Activated CD4-positive, alpha-beta T cell treated with anti-CD3 and anti-CD28 coated beads for 36 hours (primary cell): ENCODE measurements at regions not wholly inside any gene's neighbourhood (a gene's known extent, or its start where the extent isn't known, plus 50 kb on each side); places are given as distances from the start of the nearest gene placed in this dataset.

Experiments used
- ATAC-seq: fragments of 200-7000 bp; cut with Tn5 transposase; one replicate; pipeline ENCODE4 v1.10.0; 2021; ENCODE audit warnings: mild to moderate bottlenecking, moderate library complexity
- CTCF ChIA-PET: fragments of 350-600 bp; sonication (Branson Sonifier 250); formaldehyde crosslinking; loops from one replicate; lab custom pipeline; 2021; ENCODE audit warnings: antibody characterized with exemption; lab: Charles Lee
- POLR2A ChIA-PET: fragments of 350-600 bp; sonication (Branson Sonifier 250); formaldehyde crosslinking; loops from one replicate; lab custom pipeline; 2021; ENCODE audit warnings: antibody characterized with exemption, inconsistent platforms; lab: Charles Lee
- DNase-seq: peaks from one replicate; pipeline ENCODE4 v3.0.0-alpha.2; 2020
- H3K27ac Mint-ChIP-seq: one replicate; pipeline ENCODE4 v1.8.0; 2021; ENCODE audit warnings: mixed read lengths
- H3K27me3 Mint-ChIP-seq: one replicate; pipeline ENCODE4 v1.8.0; 2021; ENCODE audit warnings: mixed read lengths
- H3K36me3 Mint-ChIP-seq: one replicate; pipeline ENCODE4 v1.8.0; 2021; ENCODE audit warnings: low read depth, mixed read lengths
- H3K4me1 Mint-ChIP-seq: one replicate; pipeline ENCODE4 v1.8.0; 2021; ENCODE audit warnings: mixed read lengths
- H3K4me3 Mint-ChIP-seq: one replicate; pipeline ENCODE4 v1.8.0; 2021; ENCODE audit warnings: mild to moderate bottlenecking, moderate library complexity, mixed read lengths
- H3K9me3 Mint-ChIP-seq: one replicate; pipeline ENCODE4 v1.8.0; 2021; ENCODE audit warnings: low read depth, mixed read lengths
- intact Hi-C, 2 experiments: fragments of 100-400 bp; cut with DNase I in 1 of 2; cut with micrococcal nuclease in 1 of 2; formaldehyde crosslinking; loops; one replicate each; pipeline versions ENCODE4 v1.14.2 to v1.15.1; 2022 to 2024; cut with DNase I, micrococcal nuclease

DNA sequence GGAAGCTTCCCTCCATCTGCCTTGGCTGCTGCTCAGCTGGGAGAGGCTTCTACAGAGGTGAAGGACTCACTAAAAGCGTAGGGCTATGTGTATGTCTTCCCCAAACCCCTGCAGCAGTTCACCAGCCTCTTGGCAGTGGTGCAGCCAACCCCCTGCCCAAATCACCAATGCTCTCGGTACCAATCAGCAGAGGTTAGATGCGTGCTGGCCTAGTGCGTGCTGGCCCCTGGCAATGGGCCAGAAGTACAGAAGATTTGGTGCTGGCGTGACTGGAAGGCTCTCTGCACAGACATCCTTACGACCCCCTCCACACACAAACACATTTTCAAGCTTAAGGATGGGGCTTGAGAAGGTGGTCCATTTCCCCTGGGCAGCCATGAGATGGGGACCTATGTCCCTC is 79.0 kb downstream of the MRPL14 start:
- ATAC-seq: no peak
- intact Hi-C loops: no loop called here
- Mint-ChIP-seq H3K36me3 (no peaks in the 10 kb centered on the region), H3K27ac (no peak overlapping the region), H3K4me1 (peaks cover 6% of the 10 kb centered on the region), H3K9me3 (no peaks in the 10 kb centered on the region), H3K27me3 (no peaks in the 10 kb centered on the region), H3K4me3 (no peak overlapping the region)
- ChIA-PET CTCF (interaction anchor here (1.4 kb wide), 1 partner anchor 27 kb away, joined by 4 read pairs; no protein-coding TSS in a partner anchor), POLR2A (no interaction called here)
- DNase-seq: no peak

DNA sequence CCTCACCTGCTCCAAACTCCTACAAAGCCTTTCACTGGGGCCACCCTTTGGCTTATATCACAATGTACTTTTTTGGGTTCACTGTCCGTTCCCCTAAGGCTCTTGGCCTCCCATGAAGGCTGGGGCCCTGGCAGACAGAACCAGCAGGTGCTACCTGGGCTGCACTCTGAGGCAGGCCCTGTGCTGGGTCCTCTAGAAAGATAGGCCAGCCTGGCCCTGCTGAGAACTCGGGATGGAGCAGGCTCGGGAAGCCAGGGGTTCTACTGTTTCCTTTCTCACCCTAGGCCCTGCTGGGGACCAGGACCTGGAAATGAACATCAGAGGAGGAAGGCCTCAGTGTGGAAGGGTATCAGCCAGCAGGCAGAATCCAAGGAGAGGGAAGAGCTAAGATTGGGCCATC is 79.5 kb downstream of the MRPL14 start:
- H3K27ac Mint-ChIP-seq: no peak overlapping the region
- ATAC-seq: no peak
- ChIA-PET POLR2A (no interaction called here), CTCF (interaction anchor here (1.4 kb wide), 1 partner anchor 27 kb away, joined by 4 read pairs; no protein-coding TSS in a partner anchor)
- DNase-seq: no peak
- H3K9me3 Mint-ChIP-seq: no peaks in the 10 kb centered on the region
- no peaks in the 10 kb centered on the region for H3K36me3 Mint-ChIP-seq
- H3K4me3 Mint-ChIP-seq: no peak overlapping the region
- intact Hi-C loops: no loop called here
- H3K27me3 Mint-ChIP-seq: no peaks in the 10 kb centered on the region
- peaks cover 6% of the 10 kb centered on the region for H3K4me1 Mint-ChIP-seq

DNA sequence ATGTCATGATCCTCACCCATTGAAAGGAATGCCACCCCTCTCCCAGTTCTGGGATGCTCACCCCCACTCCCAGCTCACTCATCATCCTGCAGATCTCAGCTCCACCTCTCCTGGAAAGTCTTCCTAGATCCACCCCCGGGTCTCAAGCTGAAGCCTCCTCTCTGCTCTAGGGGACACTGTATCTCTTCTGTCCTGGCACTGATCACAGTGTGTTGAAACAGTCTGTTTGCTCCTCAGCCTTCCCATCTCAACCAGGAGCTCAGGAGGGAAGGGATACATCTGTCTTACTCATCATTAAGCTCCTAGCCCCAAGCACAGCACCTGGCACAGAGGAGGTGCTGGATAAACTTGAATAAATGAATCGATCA is 80.1 kb downstream of the MRPL14 start:
- intact Hi-C loops: no loop called here
- H3K9me3 Mint-ChIP-seq: no peaks in the 10 kb centered on the region
- H3K27me3 Mint-ChIP-seq: no peaks in the 10 kb centered on the region
- no peak overlapping the region for H3K27ac Mint-ChIP-seq
- no peaks in the 10 kb centered on the region for H3K36me3 Mint-ChIP-seq
- no peak overlapping the region for H3K4me3 Mint-ChIP-seq
- peaks cover 6% of the 10 kb centered on the region for H3K4me1 Mint-ChIP-seq
- ChIA-PET CTCF (no interaction called here), POLR2A (no interaction called here)
- DNase-seq (no peak), ATAC-seq (no peak)

DNA sequence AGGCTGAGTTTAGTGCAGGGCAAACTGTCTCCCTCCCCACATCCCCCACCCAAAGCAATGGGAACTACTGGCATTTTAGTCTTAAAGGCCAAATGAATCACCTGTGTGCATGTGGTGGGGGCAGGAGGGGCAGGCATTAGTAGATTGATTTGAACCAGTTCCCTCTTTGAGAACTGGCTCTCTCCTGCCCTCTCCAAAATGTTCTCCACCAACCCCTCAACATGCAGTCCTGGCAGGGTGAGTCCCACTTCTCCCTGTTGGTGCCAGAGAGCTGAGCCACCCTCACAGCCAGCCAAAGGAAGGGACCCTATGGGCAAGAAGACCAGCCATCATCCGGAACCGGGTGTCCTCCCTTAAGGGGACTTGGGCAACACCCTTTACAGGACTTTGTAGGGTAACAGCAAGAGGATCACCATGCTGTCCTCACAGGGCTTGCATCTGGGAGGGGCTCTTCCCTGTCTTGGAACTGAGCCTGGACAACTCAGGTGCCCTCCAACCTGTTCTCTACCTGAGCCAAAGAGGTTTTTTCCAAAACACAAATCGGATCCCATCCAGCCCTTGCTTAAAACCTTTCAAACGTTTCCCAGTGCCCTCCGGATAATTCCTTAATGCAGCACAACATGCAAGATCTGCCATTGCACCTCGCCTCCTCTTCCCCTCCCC is 80.6 kb downstream of the MRPL14 start:
- H3K27ac Mint-ChIP-seq: no peak overlapping the region
- CTCF ChIA-PET: no interaction called here
- DNase-seq: no peak

DNA sequence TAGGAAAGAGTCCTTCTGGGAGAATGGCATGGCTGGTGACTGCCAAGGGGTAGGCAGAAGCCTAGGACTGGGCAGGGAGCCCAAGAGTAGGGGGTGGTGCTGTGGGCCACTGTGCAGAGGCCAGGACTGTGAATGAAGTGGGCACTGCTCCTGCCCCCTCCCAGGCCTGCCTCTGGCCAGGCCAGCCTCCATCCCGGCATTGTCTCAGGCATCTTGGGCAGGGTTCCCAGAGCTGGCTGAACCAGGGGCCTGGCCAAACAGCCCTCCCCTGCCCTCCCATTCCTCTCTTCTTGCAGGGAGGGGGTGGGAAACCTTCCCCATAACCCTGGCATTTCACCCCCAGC is 81.6 kb downstream of the MRPL14 start:
- DNase-seq: no peak
- no peaks in the 10 kb centered on the region for H3K27me3 Mint-ChIP-seq
- ChIA-PET CTCF (no interaction called here), POLR2A (no interaction called here)
- intact Hi-C loops: no loop called here
- H3K9me3 Mint-ChIP-seq: no peaks in the 10 kb centered on the region
- no peaks in the 10 kb centered on the region for H3K36me3 Mint-ChIP-seq
- no peak for ATAC-seq
- no peak overlapping the region for H3K4me3 Mint-ChIP-seq
- no peak overlapping the region for H3K27ac Mint-ChIP-seq
- H3K4me1 Mint-ChIP-seq: peaks cover 14% of the 10 kb centered on the region

More for the DNA sequence above, 80.6 kb downstream of the MRPL14 start:
- no peaks in the 10 kb centered on the region for H3K36me3 Mint-ChIP-seq
- H3K4me3 Mint-ChIP-seq: no peak overlapping the region
- no peaks in the 10 kb centered on the region for H3K27me3 Mint-ChIP-seq
- intact Hi-C loops: no loop called here
- ATAC-seq: no peak
- POLR2A ChIA-PET: no interaction called here
- no peaks in the 10 kb centered on the region for H3K9me3 Mint-ChIP-seq
- peaks cover 10% of the 10 kb centered on the region for H3K4me1 Mint-ChIP-seq

DNA sequence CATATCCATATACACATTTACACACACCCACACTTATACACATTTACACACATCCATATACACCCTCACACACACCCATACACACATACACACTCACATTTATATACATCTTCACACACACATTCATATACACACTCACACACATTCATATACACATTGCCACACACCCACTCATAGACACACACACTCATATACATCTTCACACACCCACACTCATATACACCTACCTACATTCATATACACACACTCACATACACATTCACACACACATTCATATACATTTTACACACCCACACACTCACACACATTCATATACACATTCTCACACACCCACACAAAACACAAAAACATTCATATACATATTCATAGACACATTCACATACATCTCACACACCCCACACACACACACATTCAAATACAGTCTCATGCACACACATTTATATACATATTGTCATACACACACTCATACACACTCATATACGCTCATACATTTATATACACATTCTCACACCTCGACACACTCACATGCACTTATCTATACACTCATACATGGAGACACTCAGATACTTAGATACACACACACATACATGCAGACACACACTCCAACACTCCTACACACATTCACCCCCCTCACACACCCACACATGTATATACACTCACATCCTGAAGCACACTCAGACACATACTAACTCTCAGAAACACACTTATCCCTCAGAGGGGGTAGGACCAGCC is 82.1 kb downstream of the MRPL14 start:
- CTCF ChIA-PET: no interaction called here
- no peak for ATAC-seq
- Mint-ChIP-seq H3K4me1 (peaks cover 14% of the 10 kb centered on the region), H3K9me3 (no peaks in the 10 kb centered on the region), H3K36me3 (no peaks in the 10 kb centered on the region), H3K27ac (no peak overlapping the region), H3K4me3 (no peak overlapping the region), H3K27me3 (no peaks in the 10 kb centered on the region)
- intact Hi-C loops: no loop called here
- POLR2A ChIA-PET: no interaction called here
- no peak for DNase-seq

DNA sequence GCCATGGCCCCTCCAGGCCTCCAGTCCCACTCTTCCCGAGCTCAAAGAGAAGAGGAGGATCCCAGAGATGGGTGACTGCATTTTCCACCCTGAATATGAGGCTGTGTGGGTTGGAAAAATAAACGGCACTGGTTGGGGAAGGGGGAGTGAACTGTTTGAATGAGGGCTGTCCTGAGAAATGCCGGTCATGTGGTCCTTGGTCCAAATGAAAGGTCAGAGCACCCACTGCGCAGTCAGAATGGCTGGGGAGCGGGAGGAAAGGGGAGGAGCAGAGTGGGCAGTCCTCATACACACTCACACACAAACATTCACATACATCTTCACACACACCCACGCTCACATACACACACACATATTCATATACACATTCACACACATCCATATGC is 83.1 kb downstream of the MRPL14 start:
- CTCF ChIA-PET: no interaction called here

DNA sequence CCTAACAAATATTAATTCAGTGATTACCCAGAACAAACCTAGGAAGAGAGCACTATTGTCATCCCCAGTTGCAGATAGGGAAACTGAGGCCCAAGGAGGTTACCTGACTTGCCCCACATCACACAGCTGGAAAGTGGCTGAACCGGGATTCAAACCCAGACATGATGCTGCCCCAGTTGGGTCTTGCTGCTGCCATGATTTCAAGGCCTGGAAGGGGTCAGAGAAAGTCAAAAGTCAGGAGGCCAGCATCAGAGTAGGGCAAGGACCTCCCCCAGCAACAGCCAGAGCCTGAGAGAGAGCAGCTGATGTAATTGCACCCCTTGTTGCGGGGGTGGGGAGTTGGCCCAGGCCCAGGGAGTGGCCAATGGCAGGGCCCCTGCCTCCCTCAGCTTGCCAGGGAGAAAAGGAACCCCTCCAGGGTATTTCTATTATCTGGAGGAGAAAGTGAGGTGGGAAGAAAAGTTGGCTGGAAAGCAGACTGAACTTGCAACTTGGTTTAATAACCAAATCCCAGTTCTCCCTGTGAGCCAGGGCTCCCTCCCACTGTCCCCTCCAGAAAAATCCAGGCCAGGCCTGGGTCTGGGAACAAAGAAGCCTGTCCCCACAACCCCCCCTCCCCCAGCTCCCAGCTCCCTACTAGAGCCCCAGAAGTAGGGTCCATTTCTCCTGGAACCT is 83.6 kb downstream of the MRPL14 start:
- POLR2A ChIA-PET: no interaction called here
- no peaks in the 10 kb centered on the region for H3K9me3 Mint-ChIP-seq

More for the DNA sequence above, 83.1 kb downstream of the MRPL14 start:
- POLR2A ChIA-PET: no interaction called here
- intact Hi-C loops: no loop called here
- no peak for DNase-seq
- Mint-ChIP-seq H3K9me3 (no peaks in the 10 kb centered on the region), H3K4me1 (peaks cover 12% of the 10 kb centered on the region), H3K27ac (no peak overlapping the region), H3K4me3 (no peak overlapping the region), H3K27me3 (no peaks in the 10 kb centered on the region), H3K36me3 (no peaks in the 10 kb centered on the region)
- no peak for ATAC-seq

DNA sequence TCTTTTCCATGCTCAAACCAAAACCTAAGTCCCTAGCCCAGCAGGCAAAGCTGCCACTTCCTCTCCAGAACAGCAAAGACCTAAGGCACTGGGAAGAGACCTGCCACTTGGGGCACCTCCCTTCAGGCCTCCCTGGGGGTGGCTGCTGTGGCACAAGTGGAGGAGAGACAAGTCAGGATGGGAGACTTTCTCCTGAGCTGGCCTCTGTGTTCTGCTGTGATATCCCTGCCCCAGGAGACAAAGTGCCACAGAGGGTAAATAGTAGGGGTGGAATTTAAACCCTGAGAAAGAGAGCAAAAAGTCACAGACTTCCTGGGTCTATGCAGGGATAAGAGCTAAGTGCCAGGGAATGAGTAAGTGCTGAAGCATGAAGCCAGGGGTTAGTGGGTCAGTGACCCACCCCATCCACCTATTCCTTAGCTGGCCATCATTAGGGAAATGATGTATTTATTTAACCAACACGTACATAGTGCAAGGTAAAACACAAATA is 84.2 kb downstream of the MRPL14 start:
- H3K4me1 Mint-ChIP-seq: peaks cover 9% of the 10 kb centered on the region
- ChIA-PET CTCF (interaction anchor here (0.5 to 1.1 kb wide), 2 partner anchors 36 to 254 kb away, joined by 3 read pairs; no protein-coding TSS in a partner anchor), POLR2A (no interaction called here)
- no peak overlapping the region for H3K4me3 Mint-ChIP-seq
- no peak for DNase-seq
- peaks cover 2% of the 10 kb centered on the region for H3K27me3 Mint-ChIP-seq
- no peaks in the 10 kb centered on the region for H3K9me3 Mint-ChIP-seq
- ATAC-seq: no peak
- intact Hi-C loops: no loop called here
- no peak overlapping the region for H3K27ac Mint-ChIP-seq
- H3K36me3 Mint-ChIP-seq: no peaks in the 10 kb centered on the region

More for the DNA sequence above, 83.6 kb downstream of the MRPL14 start:
- Mint-ChIP-seq H3K27me3 (peaks cover 2% of the 10 kb centered on the region), H3K27ac (no peak overlapping the region), H3K4me1 (peaks cover 9% of the 10 kb centered on the region), H3K36me3 (no peaks in the 10 kb centered on the region), H3K4me3 (no peak overlapping the region)
- DNase-seq: peak; percentile 24
- no peak for ATAC-seq
- intact Hi-C loops: no loop called here
- CTCF ChIA-PET: interaction anchor here (1.1 kb wide), 1 partner anchor 35 kb away, joined by 3 read pairs; no protein-coding TSS in a partner anchor

DNA sequence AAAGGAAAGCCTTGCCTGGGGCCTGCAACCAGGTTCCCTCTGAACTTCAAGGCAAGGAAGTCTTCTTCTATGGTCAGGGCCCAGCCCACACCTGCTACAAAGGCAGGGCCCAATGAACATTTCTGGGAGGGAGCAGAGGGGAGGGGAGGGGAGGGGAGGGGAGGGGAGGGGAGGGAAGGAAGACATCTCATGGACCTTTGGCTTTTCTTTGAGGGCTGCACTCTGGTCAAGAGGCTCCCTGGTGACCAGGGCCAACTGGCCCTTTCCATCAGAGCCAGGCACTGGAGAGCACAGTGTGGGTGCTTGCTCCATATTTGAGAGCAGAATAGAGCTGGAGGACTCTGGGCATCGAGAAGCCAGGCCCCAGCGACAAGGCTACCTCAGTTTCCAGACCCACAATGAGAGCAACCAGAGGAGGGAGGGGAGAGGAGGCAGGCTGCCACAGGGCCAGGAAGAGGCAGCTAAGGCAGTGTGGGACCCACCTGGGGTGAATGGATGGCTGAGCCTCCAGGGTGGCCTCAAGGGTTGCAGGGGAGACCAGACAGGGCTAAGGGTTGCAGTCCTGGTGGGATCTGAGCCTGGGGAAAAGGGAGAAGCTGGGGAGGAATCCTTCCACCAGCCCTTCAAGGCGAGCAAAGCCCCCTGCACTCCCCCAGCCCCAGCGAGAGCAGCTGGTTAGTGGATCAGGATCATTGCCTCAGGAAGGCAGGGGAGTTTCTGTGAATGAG is 84.8 kb downstream of the MRPL14 start:
- intact Hi-C loops: no loop called here
- POLR2A ChIA-PET: no interaction called here
- Mint-ChIP-seq H3K27ac (no peak overlapping the region), H3K27me3 (peaks cover 2% of the 10 kb centered on the region), H3K9me3 (no peaks in the 10 kb centered on the region), H3K4me1 (peaks cover 9% of the 10 kb centered on the region), H3K36me3 (no peaks in the 10 kb centered on the region), H3K4me3 (no peak overlapping the region)
- no peak for DNase-seq
- ATAC-seq: no peak
- CTCF ChIA-PET: interaction anchor here (0.5 to 1.1 kb wide), 2 partner anchors 37 to 254 kb away, joined by 3 read pairs; no protein-coding TSS in a partner anchor

DNA sequence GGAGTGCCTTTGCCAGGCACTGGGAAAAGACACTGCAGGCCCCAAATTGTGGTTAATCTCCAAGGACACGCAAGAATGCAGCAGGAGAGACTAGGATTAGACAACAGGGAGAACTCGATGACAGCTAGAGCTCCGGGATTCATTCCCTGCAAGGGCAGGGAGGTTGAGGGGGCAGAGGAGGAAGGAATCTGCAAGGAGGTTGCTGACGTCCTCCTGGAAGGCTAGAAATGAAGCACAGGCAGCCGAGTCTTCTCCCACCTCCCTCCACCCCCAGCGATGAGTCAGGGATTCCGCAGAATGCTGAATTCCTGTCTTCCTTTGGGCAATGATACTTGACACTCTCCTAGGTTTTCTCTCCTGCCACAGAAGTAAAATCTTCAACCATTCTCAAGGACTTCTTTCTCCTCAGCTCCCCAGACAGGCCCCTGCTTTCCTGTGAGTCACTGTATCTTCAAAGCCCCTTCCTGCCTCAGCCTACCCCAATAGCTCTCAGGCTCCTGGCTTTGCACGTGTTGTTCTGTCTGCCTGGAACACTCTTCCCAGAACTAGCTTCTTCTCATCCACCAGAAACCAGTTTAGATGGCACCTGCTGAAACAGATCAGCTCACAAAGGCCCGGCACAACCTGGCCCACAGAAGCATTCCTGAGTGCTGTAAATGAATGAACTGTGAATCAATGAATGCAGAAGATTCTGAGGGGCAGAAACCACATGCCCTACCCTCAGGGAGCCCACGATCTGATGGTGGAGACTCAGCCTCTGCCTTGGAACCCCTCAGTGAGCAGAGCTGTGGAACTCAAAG is 85.6 kb downstream of the MRPL14 start:
- no peak overlapping the region for H3K4me3 Mint-ChIP-seq
- DNase-seq: peak; percentile 31
- H3K4me1 Mint-ChIP-seq: peaks cover 9% of the 10 kb centered on the region
- no peaks in the 10 kb centered on the region for H3K9me3 Mint-ChIP-seq
- no peak for ATAC-seq
- H3K36me3 Mint-ChIP-seq: no peaks in the 10 kb centered on the region
- POLR2A ChIA-PET: no interaction called here
- CTCF ChIA-PET: no interaction called here
- H3K27me3 Mint-ChIP-seq: peaks cover 2% of the 10 kb centered on the region
- intact Hi-C loops: no loop called here
- no peak overlapping the region for H3K27ac Mint-ChIP-seq
